OCI-LY7 (cell line): ENCODE measurements at regions not wholly inside any gene's neighbourhood (a gene's known extent, or its start where the extent isn't known, plus 50 kb on each side); places are given as distances from the start of the nearest gene placed in this dataset.

Experiments used
- BruUV-seq: library from RNA; stranded (reverse); fragments of 400-500 nt; replicated peaks from 2 replicates; lab custom pipeline; 2021; lab: Mats Ljungman, UMichigan
- CTCF ChIA-PET: fragments of 300-600 bp; sonication (Branson Sonifier 250); formaldehyde crosslinking; loops from one replicate; lab custom pipeline; 2022; ENCODE audit warnings: antibody characterized with exemption; ENCODE audit not compliant: unreplicated experiment; lab: Charles Lee
- POLR2A ChIA-PET: fragments of 300-600 bp; sonication (Branson Sonifier 250); formaldehyde crosslinking; loops from one replicate; lab custom pipeline; 2022; ENCODE audit warnings: antibody characterized with exemption; lab: Charles Lee
- DNase-seq: peaks from one replicate; pipeline ENCODE4 v3.0.0-alpha.2; 2015; ENCODE audit warnings: low spot score
- H2AFZ ChIP-seq: fragments of 200-600 bp; sonication (generic), shearing (Covaris generic); 2 replicates; pipeline ENCODE4 v1.6.1; 2014; ENCODE audit warnings: mild to moderate bottlenecking, antibody characterized with exemption, low read length, moderate library complexity
- H3K27ac ChIP-seq: fragments of 200-600 bp; sonication (generic); 2 replicates; pipeline ENCODE4 v1.5.1; 2014; ENCODE audit warnings: mixed run types, low read depth, mild to moderate bottlenecking, moderate library complexity, low read length, inconsistent platforms; ENCODE audit not compliant: poor library complexity, severe bottlenecking
- H3K36me3 ChIP-seq: fragments of 200-600 bp; sonication (generic); 2 replicates; pipeline ENCODE4 v1.6.1; 2014; ENCODE audit warnings: mild to moderate bottlenecking, antibody characterized with exemption, low read length, moderate library complexity, mixed read lengths; ENCODE audit not compliant: insufficient read depth
- H3K4me1 ChIP-seq: fragments of 200-600 bp; sonication (generic); 2 replicates; pipeline ENCODE4 v1.5.1; 2014; ENCODE audit warnings: mild to moderate bottlenecking, low read length; ENCODE audit not compliant: insufficient read depth, poor library complexity, severe bottlenecking
- H3K4me2 ChIP-seq: fragments of 200-600 bp; sonication (generic); 2 replicates; pipeline ENCODE4 v1.6.1; 2014; ENCODE audit warnings: mild to moderate bottlenecking, low read length
- H3K4me3 ChIP-seq: fragments of 200-600 bp; sonication (generic); 2 replicates; pipeline ENCODE4 v1.5.1; 2014; ENCODE audit warnings: mild to moderate bottlenecking, low read depth, low read length; ENCODE audit not compliant: poor library complexity, severe bottlenecking
- H3K79me2 ChIP-seq: fragments of 200-600 bp; sonication (generic); 2 replicates; pipeline ENCODE4 v1.6.1; 2016; ENCODE audit warnings: low read depth, mild to moderate bottlenecking, low read length, moderate library complexity, mixed read lengths; ENCODE audit not compliant: insufficient read depth
- H3K9me2 ChIP-seq: fragments of 200-600 bp; sonication (generic); 2 replicates; pipeline ENCODE4 v1.6.1; 2016; ENCODE audit warnings: mild to moderate bottlenecking, low read length, mixed read lengths; ENCODE audit not compliant: insufficient read depth
- H3K9me3 ChIP-seq: fragments of 200-600 bp; sonication (generic); 2 replicates; pipeline ENCODE4 v1.6.1; 2014; ENCODE audit warnings: mild to moderate bottlenecking, mixed run types, low read length, mixed read lengths
- H4K20me1 ChIP-seq: fragments of 200-600 bp; sonication (generic); 2 replicates; pipeline ENCODE4 v1.6.1; 2014; ENCODE audit warnings: mild to moderate bottlenecking, antibody characterized with exemption, low read length, moderate library complexity, mixed read lengths; ENCODE audit not compliant: insufficient read depth
- EZH2phosphoT487 ChIP-seq: fragments of 200-600 bp; sonication (generic); IDR thresholded peaks from 2 replicates; pipeline ENCODE4 v1.6.1; 2018; ENCODE audit warnings: low read depth, borderline replicate concordance, mild to moderate bottlenecking, mixed run types, antibody characterized with exemption, low read length, moderate library complexity, mixed read lengths
- intact Hi-C: fragments of 100-400 bp; cut with micrococcal nuclease; formaldehyde crosslinking; loops from one replicate; pipeline ENCODE4 v1.10.0; 2022; ENCODE audit not compliant: unreplicated experiment
- TF ChIP-seq, protein P1 (sequence below): fragments of 200-600 bp; sonication (generic); conservative IDR thresholded peaks from 2 replicates; pipeline ENCODE4 v1.5.1; 2014; ENCODE audit warnings: mild to moderate bottlenecking, antibody characterized with exemption, low read length, moderate library complexity, mixed read lengths

DNA sequence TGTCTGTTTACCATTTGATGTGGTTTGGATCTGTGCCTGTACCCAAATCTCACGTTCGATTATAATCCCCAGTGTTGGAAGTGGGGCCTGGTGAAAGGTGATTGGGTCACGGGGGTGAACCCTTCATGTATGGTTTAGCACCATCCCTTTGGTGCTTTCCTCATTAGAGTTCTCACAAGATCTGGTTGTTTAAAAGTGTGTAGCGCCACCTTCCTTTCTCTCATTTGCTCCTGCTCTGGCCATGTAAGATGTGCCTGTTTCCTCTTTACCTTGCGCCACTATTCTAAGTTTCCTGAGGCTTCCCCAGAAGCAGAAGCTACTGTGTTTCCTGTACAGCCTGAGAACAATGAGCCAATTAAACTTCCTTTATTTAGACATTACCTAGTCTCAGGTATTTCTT is 610.7 kb upstream of the ADGRL3 start:
- Histone ChIP-seq H3K4me3 (no peak overlapping the region), H3K9me3 (no peaks in the 10 kb centered on the region), H4K20me1 (no peaks in the 10 kb centered on the region), H3K4me1 (no peaks in the 10 kb centered on the region), H3K79me2 (no peaks in the 10 kb centered on the region), H3K27ac (no peak overlapping the region), H3K36me3 (no peaks in the 10 kb centered on the region), H3K4me2 (no peak overlapping the region), H3K9me2 (no peaks in the 10 kb centered on the region), H2AFZ (no peak overlapping the region)
- POLR2A ChIA-PET, result interaction anchor here (0.6 kb wide), 1 partner anchor 29 kb away, joined by 4 read pairs; no protein-coding TSS in a partner anchor
- BruUV-seq, result no TSS peak
- CTCF ChIA-PET, result no interaction called here
- no peak for DNase-seq
- TF ChIP-seq EZH2phosphoT487, result no peak
- TF ChIP-seq, protein P1, sequence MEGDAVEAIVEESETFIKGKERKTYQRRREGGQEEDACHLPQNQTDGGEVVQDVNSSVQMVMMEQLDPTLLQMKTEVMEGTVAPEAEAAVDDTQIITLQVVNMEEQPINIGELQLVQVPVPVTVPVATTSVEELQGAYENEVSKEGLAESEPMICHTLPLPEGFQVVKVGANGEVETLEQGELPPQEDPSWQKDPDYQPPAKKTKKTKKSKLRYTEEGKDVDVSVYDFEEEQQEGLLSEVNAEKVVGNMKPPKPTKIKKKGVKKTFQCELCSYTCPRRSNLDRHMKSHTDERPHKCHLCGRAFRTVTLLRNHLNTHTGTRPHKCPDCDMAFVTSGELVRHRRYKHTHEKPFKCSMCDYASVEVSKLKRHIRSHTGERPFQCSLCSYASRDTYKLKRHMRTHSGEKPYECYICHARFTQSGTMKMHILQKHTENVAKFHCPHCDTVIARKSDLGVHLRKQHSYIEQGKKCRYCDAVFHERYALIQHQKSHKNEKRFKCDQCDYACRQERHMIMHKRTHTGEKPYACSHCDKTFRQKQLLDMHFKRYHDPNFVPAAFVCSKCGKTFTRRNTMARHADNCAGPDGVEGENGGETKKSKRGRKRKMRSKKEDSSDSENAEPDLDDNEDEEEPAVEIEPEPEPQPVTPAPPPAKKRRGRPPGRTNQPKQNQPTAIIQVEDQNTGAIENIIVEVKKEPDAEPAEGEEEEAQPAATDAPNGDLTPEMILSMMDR, result no peak
- intact Hi-C loops, result no loop called here

DNA sequence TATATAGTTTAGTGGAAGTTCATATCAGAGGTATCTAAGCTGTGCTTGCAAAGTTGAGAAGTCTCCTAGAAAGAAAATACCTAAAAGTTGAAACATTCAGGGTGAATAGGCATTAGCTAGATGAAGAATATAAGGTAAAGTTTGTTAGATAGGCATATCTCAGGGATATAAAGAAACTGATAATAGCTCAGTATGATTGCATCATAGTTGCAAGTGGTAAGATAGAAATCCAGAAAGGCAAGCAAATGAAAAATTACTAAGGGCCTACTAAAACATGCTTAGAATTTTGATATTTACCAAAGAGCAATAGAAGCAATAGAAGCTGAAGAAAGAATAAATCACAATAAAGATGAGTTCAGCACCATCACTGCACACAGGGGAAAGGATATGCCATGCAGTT is 610.0 kb upstream of the ADGRL3 start:
- POLR2A ChIA-PET, result no interaction called here
- H3K9me3 ChIP-seq, result no peaks in the 10 kb centered on the region
- no peak overlapping the region for H3K4me2 ChIP-seq
- no peak for TF ChIP-seq EZH2phosphoT487
- TF ChIP-seq, protein P1, result no peak
- no peaks in the 10 kb centered on the region for H4K20me1 ChIP-seq
- no peak overlapping the region for H3K4me3 ChIP-seq
- CTCF ChIA-PET, result no interaction called here
- no peaks in the 10 kb centered on the region for H3K79me2 ChIP-seq
- H3K9me2 ChIP-seq, result no peaks in the 10 kb centered on the region
- no peak overlapping the region for H3K27ac ChIP-seq
- H2AFZ ChIP-seq, result no peak overlapping the region
- DNase-seq, result no peak
- H3K36me3 ChIP-seq, result no peaks in the 10 kb centered on the region
- no TSS peak for BruUV-seq
- intact Hi-C loops, result no loop called here
- H3K4me1 ChIP-seq, result no peaks in the 10 kb centered on the region

- Histone ChIP-seq H3K4me3 (no peak overlapping the region), H3K9me3 (no peaks in the 10 kb centered on the region), H3K27ac (no peak overlapping the region), H3K79me2 (no peaks in the 10 kb centered on the region), H2AFZ (no peak overlapping the region), H3K9me2 (no peaks in the 10 kb centered on the region), H3K4me1 (no peaks in the 10 kb centered on the region), H4K20me1 (no peaks in the 10 kb centered on the region), H3K4me2 (no peak overlapping the region), H3K36me3 (no peaks in the 10 kb centered on the region)
- no TSS peak for BruUV-seq
- TF ChIP-seq EZH2phosphoT487, result no peak
- DNase-seq, result no peak
- POLR2A ChIA-PET, result no interaction called here
- intact Hi-C loops, result no loop called here
- CTCF ChIA-PET, result no interaction called here
Observed at GRCh38 chr4:60605646-60606354, 594.3 kb upstream of the ADGRL3 start.
